Smooth muscle cell (in vitro differentiated cells): ENCODE measurements at regions not wholly inside any gene's neighbourhood (a gene's known extent, or its start where the extent isn't known, plus 50 kb on each side); places are given as distances from the start of the nearest gene placed in this dataset.

Experiments used
- DNase-seq: peaks from one replicate; lab custom pipeline; 2025; ENCODE audit not compliant: unreplicated experiment; lab: John Stamatoyannopoulos, UW
- H2AFZ ChIP-seq: fragments of 200-600 bp; sonication (generic); 2 replicates; pipeline ENCODE4 v1.6.0; 2016; ENCODE audit warnings: antibody characterized with exemption, low read depth, mild to moderate bottlenecking
- H3F3A ChIP-seq: fragments of 200-600 bp; sonication (generic); 2 replicates; pipeline ENCODE4 v1.6.0; 2017; ENCODE audit warnings: antibody characterized with exemption, low read depth
- H3K27ac ChIP-seq: fragments of 200-600 bp; sonication (generic); 2 replicates; pipeline ENCODE4 v1.5.1; 2016; ENCODE audit warnings: low read depth, mild to moderate bottlenecking
- H3K27me3 ChIP-seq: fragments of 200-600 bp; sonication (generic); 2 replicates; pipeline ENCODE4 v1.6.1; 2016; ENCODE audit warnings: low read depth, mild to moderate bottlenecking
- H3K36me3 ChIP-seq: fragments of 200-600 bp; sonication (generic); 2 replicates; pipeline ENCODE4 v1.5.1; 2016; ENCODE audit warnings: low read depth
- H3K4me1 ChIP-seq: fragments of 200-600 bp; sonication (generic); 2 replicates; pipeline ENCODE4 v1.5.1; 2016; ENCODE audit warnings: low read depth
- H3K4me2 ChIP-seq: fragments of 200-600 bp; sonication (generic); 2 replicates; pipeline ENCODE4 v1.6.0; 2016; ENCODE audit warnings: mild to moderate bottlenecking
- H3K4me3 ChIP-seq: fragments of 200-600 bp; sonication (generic); 2 replicates; pipeline ENCODE4 v1.5.1; 2016; ENCODE audit warnings: mild to moderate bottlenecking
- H3K79me2 ChIP-seq: fragments of 200-600 bp; sonication (generic); 2 replicates; pipeline ENCODE4 v1.6.0; 2016; ENCODE audit warnings: low read depth, mild to moderate bottlenecking
- H3K9ac ChIP-seq: fragments of 200-600 bp; sonication (generic); 2 replicates; pipeline ENCODE4 v1.6.0; 2016; ENCODE audit warnings: low read depth
- H3K9me3 ChIP-seq: fragments of 200-600 bp; sonication (generic); replicated peaks from 2 replicates; pipeline ENCODE4 v1.5.1; 2016; ENCODE audit warnings: low read depth
- H4K20me1 ChIP-seq: fragments of 200-600 bp; sonication (generic); 2 replicates; pipeline ENCODE4 v1.6.0; 2016; ENCODE audit warnings: low read depth
- WGBS: methylation state at CpG from one replicate; pipeline ENCODE4 v1.1.7; 2016; ENCODE audit warnings: low lambda C conversion rate; 5-methylcytosine and 5-hydroxymethylcytosine counted together
- TF ChIP-seq, protein P1 (sequence below): fragments of 200-600 bp; sonication (generic); IDR thresholded peaks from 2 replicates; pipeline ENCODE4 v1.5.1; 2017; ENCODE audit warnings: borderline replicate concordance, mild to moderate bottlenecking, antibody characterized with exemption; ENCODE audit not compliant: insufficient read depth, poor library complexity, severe bottlenecking

DNA sequence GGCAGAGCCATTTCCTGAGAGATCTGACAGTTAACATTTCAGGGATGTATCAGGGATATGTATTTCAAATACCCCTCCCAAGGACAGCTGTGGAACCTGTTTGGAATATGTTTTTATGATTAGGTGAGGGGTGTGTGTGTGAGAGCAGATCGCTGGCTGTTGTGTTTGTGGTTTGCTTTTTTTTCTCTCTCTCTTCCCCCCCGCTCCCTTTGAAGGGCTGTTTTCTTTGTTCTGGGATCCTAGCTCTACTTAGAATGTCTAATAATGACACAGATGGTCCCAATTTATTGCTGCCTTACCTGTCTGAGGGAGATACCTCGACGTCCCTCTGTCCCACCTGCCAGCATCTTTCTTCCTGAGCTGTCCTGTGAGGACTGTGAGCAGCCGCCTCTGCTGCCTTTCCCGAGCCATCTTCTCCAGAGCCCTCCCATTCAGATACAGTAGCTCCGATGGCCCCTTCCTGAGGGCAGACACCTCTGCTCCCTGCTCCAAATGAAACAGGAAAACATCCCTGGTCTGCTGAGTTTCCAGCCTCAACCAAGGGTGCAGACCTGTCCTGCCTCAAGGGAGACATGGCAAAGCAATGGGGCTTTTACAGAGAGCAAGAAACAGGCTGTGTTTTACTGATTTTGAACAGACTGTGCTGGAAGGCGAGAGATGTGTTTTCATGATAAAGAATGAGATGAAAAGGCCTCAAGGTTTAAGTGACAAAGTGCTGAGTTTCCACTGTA, 138.0 kb upstream of the TNR start:
- Histone ChIP-seq H3K9ac (no peak overlapping the region), H4K20me1 (no peaks in the 10 kb centered on the region), H3K4me1 (no peaks in the 10 kb centered on the region), H3K27me3 (peaks cover 6% of the 10 kb centered on the region), H3F3A (no peaks in the 10 kb centered on the region), H3K36me3 (no peaks in the 10 kb centered on the region), H3K9me3 (no peaks in the 10 kb centered on the region), H3K79me2 (no peaks in the 10 kb centered on the region), H3K4me2 (no peak overlapping the region), H3K4me3 (no peak overlapping the region), H2AFZ (no peak overlapping the region), H3K27ac (no peak overlapping the region)
- no peak for DNase-seq
- TF ChIP-seq, protein P1, sequence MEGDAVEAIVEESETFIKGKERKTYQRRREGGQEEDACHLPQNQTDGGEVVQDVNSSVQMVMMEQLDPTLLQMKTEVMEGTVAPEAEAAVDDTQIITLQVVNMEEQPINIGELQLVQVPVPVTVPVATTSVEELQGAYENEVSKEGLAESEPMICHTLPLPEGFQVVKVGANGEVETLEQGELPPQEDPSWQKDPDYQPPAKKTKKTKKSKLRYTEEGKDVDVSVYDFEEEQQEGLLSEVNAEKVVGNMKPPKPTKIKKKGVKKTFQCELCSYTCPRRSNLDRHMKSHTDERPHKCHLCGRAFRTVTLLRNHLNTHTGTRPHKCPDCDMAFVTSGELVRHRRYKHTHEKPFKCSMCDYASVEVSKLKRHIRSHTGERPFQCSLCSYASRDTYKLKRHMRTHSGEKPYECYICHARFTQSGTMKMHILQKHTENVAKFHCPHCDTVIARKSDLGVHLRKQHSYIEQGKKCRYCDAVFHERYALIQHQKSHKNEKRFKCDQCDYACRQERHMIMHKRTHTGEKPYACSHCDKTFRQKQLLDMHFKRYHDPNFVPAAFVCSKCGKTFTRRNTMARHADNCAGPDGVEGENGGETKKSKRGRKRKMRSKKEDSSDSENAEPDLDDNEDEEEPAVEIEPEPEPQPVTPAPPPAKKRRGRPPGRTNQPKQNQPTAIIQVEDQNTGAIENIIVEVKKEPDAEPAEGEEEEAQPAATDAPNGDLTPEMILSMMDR = no peak
- WGBS = 57% methylated on average over 8 of the region's 8 CpGs

DNA sequence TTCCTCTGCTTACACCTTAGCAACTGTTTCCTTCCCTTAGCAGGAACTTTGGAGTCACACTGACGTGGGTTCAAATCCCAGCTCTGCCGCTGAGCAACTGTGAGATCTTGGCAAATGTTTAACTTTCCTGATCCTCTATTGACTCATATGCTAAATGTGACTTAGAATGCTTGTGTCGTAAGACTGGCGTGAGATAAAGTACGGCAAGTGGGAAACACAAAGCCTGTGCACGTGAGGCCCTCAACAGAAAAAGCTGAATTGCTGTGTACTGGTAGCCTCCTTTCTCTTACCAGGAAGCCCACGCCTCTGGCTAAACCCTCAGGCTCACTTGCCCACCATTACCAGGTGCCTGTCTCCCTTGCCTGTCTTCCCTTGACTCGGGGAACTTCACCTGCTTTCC, 135.4 kb upstream of the TNR start:
- Histone ChIP-seq H3K9me3 (no peaks in the 10 kb centered on the region), H3K79me2 (no peaks in the 10 kb centered on the region), H3K4me1 (no peaks in the 10 kb centered on the region), H4K20me1 (no peaks in the 10 kb centered on the region), H3K9ac (no peak overlapping the region), H2AFZ (no peak overlapping the region), H3K27me3 (peaks cover 4% of the 10 kb centered on the region), H3K36me3 (no peaks in the 10 kb centered on the region), H3K27ac (no peak overlapping the region), H3K4me3 (no peak overlapping the region), H3K4me2 (no peak overlapping the region), H3F3A (no peaks in the 10 kb centered on the region)
- 78% methylated on average over 8 of the region's 8 CpGs for WGBS
- TF ChIP-seq, protein P1 = no peak
- DNase-seq = no peak

DNA sequence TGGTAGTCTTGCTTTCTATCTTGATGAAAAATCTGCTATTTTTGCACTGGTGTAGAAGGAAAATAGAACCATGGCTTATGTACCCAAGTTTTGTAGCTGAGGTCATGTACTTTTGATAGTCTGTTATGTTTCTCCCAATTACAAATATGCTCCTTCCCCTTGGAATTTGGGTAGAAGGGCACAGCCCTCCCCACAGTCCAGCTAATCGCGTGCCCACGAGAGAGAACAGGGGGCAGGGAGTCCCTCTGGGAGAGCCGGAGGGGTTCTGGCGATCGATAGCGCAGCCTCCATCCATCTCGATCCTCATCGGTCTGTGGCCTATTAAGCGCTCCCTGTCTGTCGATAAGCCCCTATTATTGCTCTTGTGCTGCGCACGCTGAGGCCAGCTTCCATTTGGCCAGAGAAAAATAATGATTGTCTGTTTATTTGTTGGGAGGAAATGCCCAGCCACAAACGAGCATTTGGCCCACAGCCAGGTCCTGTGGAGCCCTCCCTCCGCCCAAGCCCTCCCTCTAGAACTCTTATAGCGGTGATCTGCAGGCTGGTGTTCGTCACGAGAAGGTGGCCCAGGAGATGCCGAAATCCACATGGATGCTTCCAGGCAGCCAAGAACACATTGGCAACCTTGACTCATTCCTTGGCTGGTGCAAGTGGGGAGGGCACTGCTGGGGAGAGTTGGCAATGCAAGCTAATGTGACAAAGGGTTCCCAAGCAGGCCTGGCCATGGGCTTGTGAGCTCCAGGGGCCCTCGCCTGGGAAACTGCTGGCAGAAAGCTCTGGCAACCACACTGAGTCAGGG, 134.7 kb upstream of the TNR start:
- H3K36me3 ChIP-seq = no peaks in the 10 kb centered on the region
- no peak overlapping the region for H3K27ac ChIP-seq
- no peaks in the 10 kb centered on the region for H3K27me3 ChIP-seq
- H3K9ac ChIP-seq = no peak overlapping the region
- H3K4me3 ChIP-seq = no peak overlapping the region
- no peaks in the 10 kb centered on the region for H3K4me1 ChIP-seq
- H3K9me3 ChIP-seq = no peaks in the 10 kb centered on the region
- H2AFZ ChIP-seq = no peak overlapping the region
- no peaks in the 10 kb centered on the region for H4K20me1 ChIP-seq
- no peaks in the 10 kb centered on the region for H3F3A ChIP-seq
- H3K4me2 ChIP-seq = no peak overlapping the region
- 94% methylated on average over 20 of the region's 20 CpGs for WGBS
- TF ChIP-seq, protein P1 = no peak
- H3K79me2 ChIP-seq = no peaks in the 10 kb centered on the region
- DNase-seq = no peak
